ENCODE measurements at regions not wholly inside any gene's neighbourhood (a gene's known extent, or its start where the extent isn't known, plus 50 kb on each side); places are given as distances from the start of the nearest gene placed in this dataset.

- Mint-ChIP-seq H3K27ac (peak overlapping the region; percentile 74), H3K9me3 (ENCODE audit: insufficient read depth) (no peaks in the 10 kb centered on the region), H3K4me3 (peak overlapping the region; percentile 75), H3K27me3 (no peaks in the 10 kb centered on the region), H3K4me1 (peaks cover 80% of the 10 kb centered on the region)
- ATAC-seq (ENCODE audit: low read depth), result no peak
- H3K27ac ChIP-seq (ENCODE audit: low read length in 2 of 2), result peak overlapping the region in 1 of 2 donors; percentile 62
- H4K20me1 ChIP-seq (ENCODE audit: control insufficient read depth, insufficient read depth, low read length, poor library complexity, severe bottlenecking), result no peaks in the 10 kb centered on the region
- ChIA-PET POLR2A (no interaction called here), CTCF (no interaction called here)
- H3K4me2 ChIP-seq (replicated peaks; ENCODE audit: low read depth, low read length, poor library complexity, severe bottlenecking), result peak overlapping the region; percentile 50
- no peaks in the 10 kb centered on the region for H3K79me2 ChIP-seq (ENCODE audit: control insufficient read depth, insufficient read depth, low read length)
- H3K4me3 ChIP-seq (ENCODE audit: control extremely low read depth in 1 of 5, extremely low read depth in 1 of 5, insufficient read depth in 1 of 5, low read depth in 2 of 5, low read length in 4 of 5), result peak overlapping the region in 1 of 5 experiments; percentile 12
- no peaks in the 10 kb centered on the region for H3K27me3 ChIP-seq (replicated peaks in 1 of 4; ENCODE audit: control extremely low read depth in 1 of 4, control insufficient read depth in 3 of 4, insufficient read depth in 4 of 4, low read length in 3 of 4)
- H3K36me3 ChIP-seq (replicated peaks in 1 of 2; ENCODE audit: control extremely low read depth in 1 of 2, control insufficient read depth in 1 of 2, extremely low read depth in 1 of 2, insufficient read depth in 2 of 2, low read length in 1 of 2), result no peaks in the 10 kb centered on the region
- TF ChIP-seq EZH2 (IDR thresholded peaks at IDR 0.05; ENCODE audit: borderline replicate concordance, insufficient read depth, low read depth, low read length, poor library complexity, severe bottlenecking) (no peak), CTCF (IDR thresholded peaks at IDR 0.05) (no peak)
- intact Hi-C loops (cut with micrococcal nuclease), result no loop called here
- H3K4me1 ChIP-seq (ENCODE audit: control insufficient read depth in 2 of 2, insufficient read depth in 2 of 2, low read length in 2 of 2), result peaks cover 72 to 79% of the 10 kb centered on the region in 2 donors
- WGBS (ENCODE audit: insufficient coverage), result 99% methylated on average over 10 of the region's 12 CpGs
- H2AFZ ChIP-seq (ENCODE audit: insufficient read depth, low read depth, low read length, poor library complexity, severe bottlenecking), result peak overlapping the region; percentile 36
- DNase-seq, result no peak
- peaks cover 0 to 5% (median 1%) of the 10 kb centered on the region in 3 donors for H3K9me3 ChIP-seq (ENCODE audit: control extremely low read depth in 1 of 3, control insufficient read depth in 2 of 3, insufficient read depth in 1 of 3, low read length in 2 of 3)
- no peak overlapping the region for H3K9ac ChIP-seq (ENCODE audit: low read length)
These were observed 427.8 kb downstream of the ZNF521 start for GRCh38 chr18:24924066-24924716.

GRCh38 chr18:24926649-24927048 is 425.3 kb downstream of the ZNF521 start:
- peak overlapping the region; percentile 11 for H3K4me3 Mint-ChIP-seq
- no peak overlapping the region for H3K9ac ChIP-seq (ENCODE audit: low read length)
- H3K4me1 Mint-ChIP-seq, result peaks cover 93% of the 10 kb centered on the region
- no peaks in the 10 kb centered on the region for H3K27me3 Mint-ChIP-seq
- DNase-seq (peak; percentile 12), ATAC-seq (ENCODE audit: low read depth) (peak; percentile 31)
- no peaks in the 10 kb centered on the region for H3K79me2 ChIP-seq (ENCODE audit: control insufficient read depth, insufficient read depth, low read length)
- peaks cover 86 to 94% of the 10 kb centered on the region in 2 donors for H3K4me1 ChIP-seq (ENCODE audit: control insufficient read depth in 2 of 2, insufficient read depth in 2 of 2, low read length in 2 of 2)
- H3K9me3 ChIP-seq (ENCODE audit: control extremely low read depth in 1 of 3, control insufficient read depth in 2 of 3, insufficient read depth in 1 of 3, low read length in 2 of 3), result peaks cover 0 to 5% (median 1%) of the 10 kb centered on the region in 3 donors
- no peaks in the 10 kb centered on the region for H3K27me3 ChIP-seq (replicated peaks in 1 of 4; ENCODE audit: control extremely low read depth in 1 of 4, control insufficient read depth in 3 of 4, insufficient read depth in 4 of 4, low read length in 3 of 4)
- peak overlapping the region in 1 of 2 donors; percentile 10 for H3K27ac ChIP-seq (ENCODE audit: low read length in 2 of 2)
- H4K20me1 ChIP-seq (ENCODE audit: control insufficient read depth, insufficient read depth, low read length, poor library complexity, severe bottlenecking), result no peaks in the 10 kb centered on the region
- no CpG with 5 or more reads among the region's 1 CpG for WGBS (ENCODE audit: insufficient coverage)
- no peak overlapping the region for H2AFZ ChIP-seq (ENCODE audit: insufficient read depth, low read depth, low read length, poor library complexity, severe bottlenecking)
- peak overlapping the region; percentile 39 for H3K4me2 ChIP-seq (replicated peaks; ENCODE audit: low read depth, low read length, poor library complexity, severe bottlenecking)
- H3K4me3 ChIP-seq (ENCODE audit: control extremely low read depth in 1 of 5, extremely low read depth in 1 of 5, insufficient read depth in 1 of 5, low read depth in 2 of 5, low read length in 4 of 5), result no peak overlapping the region
- intact Hi-C loops (cut with micrococcal nuclease), result no loop called here
- peak overlapping the region; percentile 76 for H3K27ac Mint-ChIP-seq
- no peaks in the 10 kb centered on the region for H3K36me3 ChIP-seq (replicated peaks in 1 of 2; ENCODE audit: control extremely low read depth in 1 of 2, control insufficient read depth in 1 of 2, extremely low read depth in 1 of 2, insufficient read depth in 2 of 2, low read length in 1 of 2)
- POLR2A ChIA-PET, result no interaction called here
- no peaks in the 10 kb centered on the region for H3K9me3 Mint-ChIP-seq (ENCODE audit: insufficient read depth)
- CTCF ChIA-PET, result no interaction called here
- no peak for TF ChIP-seq EZH2 (IDR thresholded peaks at IDR 0.05; ENCODE audit: borderline replicate concordance, insufficient read depth, low read depth, low read length, poor library complexity, severe bottlenecking)
- no peak for TF ChIP-seq CTCF (IDR thresholded peaks at IDR 0.05)

All from B cell (primary cell).